ENCODE measurements at regions not wholly inside any gene's neighbourhood (a gene's known extent, or its start where the extent isn't known, plus 50 kb on each side); places are given as distances from the start of the nearest gene placed in this dataset.

GRCh38 chr18:46322941-46323340, 218.8 kb downstream of the HAUS1 start:
- no peaks in the 10 kb centered on the region for H3K9me2 ChIP-seq (ENCODE audit: insufficient read depth)
- ChIA-PET RAD21 (ENCODE audit: low non-redundant PET in 1 of 2, low total read pairs in 2 of 2, uncharacterized antibody in 2 of 2, unreplicated experiment in 2 of 2) (no interaction called here), POLR2A (no interaction called here), CTCF (no interaction called here)
- no peaks in the 10 kb centered on the region for H3K27me3 ChIP-seq (ENCODE audit: insufficient read depth, low read length)
- H3K9me3 ChIP-seq (ENCODE audit: control insufficient read depth in 1 of 2, insufficient read depth in 1 of 2, low read depth in 1 of 2, low read length in 2 of 2): no peaks in the 10 kb centered on the region
- H4K20me1 ChIP-seq (ENCODE audit: insufficient read depth): no peaks in the 10 kb centered on the region
- intact Hi-C loops (cut with micrococcal nuclease): no loop called here
- no peak for TF ChIP-seq EGR1 (IDR thresholded peaks at IDR 0.05; ENCODE audit: low read depth)
- no peak for TF ChIP-seq CTCF (IDR thresholded peaks at IDR 0.05 in 2 of 3, conservative IDR thresholded peaks at IDR 0.05 in 1 of 3; ENCODE audit: borderline replicate concordance in 1 of 3, insufficient read depth in 1 of 3, low read depth in 2 of 3, low read length in 2 of 3)
- TF ChIP-seq SRF (IDR thresholded peaks at IDR 0.05; ENCODE audit: low read depth): no peak
- TF ChIP-seq POLR2A (IDR thresholded peaks at IDR 0.05; ENCODE audit: borderline replicate concordance, extremely low read depth, insufficient read depth, insufficient read length): no peak
- no peak for TF ChIP-seq YY1 (IDR thresholded peaks at IDR 0.05; ENCODE audit: extremely low read depth, insufficient replicate concordance, low read depth, low read length)
- no peak for TF ChIP-seq REST (IDR thresholded peaks at IDR 0.05; ENCODE audit: low read depth)
- no peak for TF ChIP-seq JUND (IDR thresholded peaks at IDR 0.05)
- TF ChIP-seq SP1 (IDR thresholded peaks at IDR 0.05; ENCODE audit: low read depth): no peak
- TF ChIP-seq TCF7L2 (IDR thresholded peaks at IDR 0.05; ENCODE audit: borderline replicate concordance, extremely low read depth, insufficient read depth, insufficient read length): no peak
- TF ChIP-seq ZBTB33 (IDR thresholded peaks at IDR 0.05; ENCODE audit: extremely low read depth, insufficient replicate concordance, low read length): no peak
- no peak for TF ChIP-seq SIN3A (IDR thresholded peaks at IDR 0.05; ENCODE audit: low read depth)
- TF ChIP-seq POLR2AphosphoS5 (IDR thresholded peaks at IDR 0.05; ENCODE audit: low read depth, low read length): no peak
- no peak for TF ChIP-seq CBX3 (IDR thresholded peaks at IDR 0.05; ENCODE audit: low read depth)
- TF ChIP-seq MAX (IDR thresholded peaks at IDR 0.05): no peak
- no peak for TF ChIP-seq EZH2phosphoT487 (IDR thresholded peaks at IDR 0.05; ENCODE audit: borderline replicate concordance)
- TF ChIP-seq EZH2 (IDR thresholded peaks at IDR 0.05): no peak
- no peak for DNase-seq (ENCODE audit: low read depth, low spot score)
- peak overlapping the region; percentile 34 for H3K4me2 ChIP-seq (ENCODE audit: low read length)
- no peaks in the 10 kb centered on the region for H3K36me3 ChIP-seq (ENCODE audit: control insufficient read depth in 1 of 2, insufficient read depth in 2 of 2, low read length in 2 of 2)
- no peak overlapping the region; the same call in 1 of the 2 replicates for H3K9ac ChIP-seq (ENCODE audit: low read length)
- no peak overlapping the region for H3K27ac ChIP-seq (ENCODE audit: low read depth, low read length)
- peaks cover 24 to 37% of the 10 kb centered on the region in 2 experiments for H3K4me1 ChIP-seq (ENCODE audit: control insufficient read depth in 1 of 2, insufficient read depth in 2 of 2, low read length in 2 of 2)
- no peak overlapping the region for H3K4me3 ChIP-seq (replicated peaks in 1 of 2; ENCODE audit: low read depth in 1 of 2, low read length in 2 of 2)
- H2AFZ ChIP-seq (ENCODE audit: low read depth, low read length, poor library complexity, severe bottlenecking): no peak overlapping the region
- no TSS peak for BruUV-seq (replicated peaks)
- ATAC-seq: no peak
- H3K79me2 ChIP-seq (ENCODE audit: insufficient read depth, low read length): no peaks in the 10 kb centered on the region

All from HCT116 (cell line).